HG03060 (cell line): ENCODE measurements at regions not wholly inside any gene's neighbourhood (a gene's known extent, or its start where the extent isn't known, plus 50 kb on each side); places are given as distances from the start of the nearest gene placed in this dataset.
"Not testable (repeated sequence)": the region's sequence is repeated elsewhere in the genome, so short reads cannot be mapped to it uniquely, and the experiment has no call there.

Source experiments
- ATAC-seq: cut with Tn5 transposase; IDR thresholded peaks from one replicate; pipeline ENCODE4 v1.9.1; 2021; ENCODE audit warnings: low read depth, moderate number of reproducible peaks; ENCODE audit not compliant: unreplicated experiment

GRCh38 chr4:134914250-134914649 lies 712.7 kb upstream of the PABPC4L start:
- not testable (repeated sequence) for ATAC-seq

GRCh38 chr4:134911941-134912340 lies 710.4 kb upstream of the PABPC4L start:
- no peak for ATAC-seq

GRCh38 chr4:134906404-134907023 lies 704.9 kb upstream of the PABPC4L start:
- no peak for ATAC-seq

- no peak for ATAC-seq
Observed at GRCh38 chr4:134905061-134905460, 703.5 kb upstream of the PABPC4L start.

GRCh38 chr4:134888156-134888555 lies 686.6 kb upstream of the PABPC4L start:
- no peak for ATAC-seq

GRCh38 chr4:134885436-134885835 lies 683.8 kb upstream of the PABPC4L start:
- ATAC-seq = no peak

GRCh38 chr4:134883831-134884449 lies 682.4 kb upstream of the PABPC4L start:
- no peak for ATAC-seq

GRCh38 chr4:134879019-134879418 lies 677.4 kb upstream of the PABPC4L start:
- no peak for ATAC-seq

- ATAC-seq = no peak
Observed at GRCh38 chr4:134867027-134867426, 665.4 kb upstream of the PABPC4L start.

- ATAC-seq = no peak
Observed at GRCh38 chr4:134865675-134866074, 664.1 kb upstream of the PABPC4L start.

- ATAC-seq = no peak
Observed at GRCh38 chr4:134862116-134862515, 660.5 kb upstream of the PABPC4L start.

GRCh38 chr4:134848681-134849080 lies 647.1 kb upstream of the PABPC4L start:
- ATAC-seq = no peak

GRCh38 chr4:134830741-134831140 lies 629.2 kb upstream of the PABPC4L start:
- ATAC-seq = not testable (repeated sequence)

GRCh38 chr4:134812611-134813010 lies 611.0 kb upstream of the PABPC4L start:
- no peak for ATAC-seq

GRCh38 chr4:134807231-134807745 lies 605.7 kb upstream of the PABPC4L start:
- no peak for ATAC-seq

GRCh38 chr4:134798573-134798972 lies 597.0 kb upstream of the PABPC4L start:
- no peak for ATAC-seq

- no peak for ATAC-seq
Observed at GRCh38 chr4:134787315-134787714, 585.7 kb upstream of the PABPC4L start.

GRCh38 chr4:134780244-134780643 lies 578.7 kb upstream of the PABPC4L start:
- no peak for ATAC-seq

- no peak for ATAC-seq
Observed at GRCh38 chr4:134777606-134778005, 576.0 kb upstream of the PABPC4L start.

GRCh38 chr4:134773497-134774000 lies 572.0 kb upstream of the PABPC4L start:
- ATAC-seq = no peak

- no peak for ATAC-seq
Observed at GRCh38 chr4:134762053-134762452, 560.5 kb upstream of the PABPC4L start.

- no peak for ATAC-seq
Observed at GRCh38 chr4:134756421-134756820, 554.8 kb upstream of the PABPC4L start.
